ENCODE measurements at regions not wholly inside any gene's neighbourhood (a gene's known extent, or its start where the extent isn't known, plus 50 kb on each side); places are given as distances from the start of the nearest gene placed in this dataset.

- peak; percentile 25; the same call in 1 of the 2 replicates for TF ChIP-seq RAD21 (IDR thresholded peaks at IDR 0.05; ENCODE audit: low read depth)
- no peak for TF ChIP-seq CREB1 (IDR thresholded peaks at IDR 0.05; ENCODE audit: low read depth)
Measured at GRCh38 chr5:28014779-28015178, 976.4 kb upstream of the CDH9 start.

GRCh38 chr5:28012538-28012937 is 974.2 kb upstream of the CDH9 start:
- TF ChIP-seq TEAD4 (IDR thresholded peaks at IDR 0.05) (no peak), USF1 (IDR thresholded peaks at IDR 0.05) (no peak), ZBTB7A (IDR thresholded peaks at IDR 0.05; ENCODE audit: low read depth) (no peak), TCF12 (IDR thresholded peaks at IDR 0.05; ENCODE audit: low read depth) (no peak), REST (IDR thresholded peaks at IDR 0.05; ENCODE audit: low read depth) (no peak), NFIC (IDR thresholded peaks at IDR 0.05) (no peak), CREB1 (IDR thresholded peaks at IDR 0.05; ENCODE audit: low read depth) (no peak), EGR1 (IDR thresholded peaks at IDR 0.05) (no peak), YY1 (IDR thresholded peaks at IDR 0.05; ENCODE audit: low read depth) (no peak)

- TF ChIP-seq MAX (IDR thresholded peaks at IDR 0.05) (no peak), FOXM1 (IDR thresholded peaks at IDR 0.05; ENCODE audit: borderline replicate concordance, low read depth) (no peak), RAD21 (IDR thresholded peaks at IDR 0.05; ENCODE audit: low read depth) (no peak), TEAD4 (IDR thresholded peaks at IDR 0.05) (no peak), YY1 (IDR thresholded peaks at IDR 0.05; ENCODE audit: low read depth) (no peak), TCF12 (IDR thresholded peaks at IDR 0.05; ENCODE audit: low read depth) (no peak), NFIC (IDR thresholded peaks at IDR 0.05) (no peak), EGR1 (IDR thresholded peaks at IDR 0.05) (no peak), TAF1 (IDR thresholded peaks at IDR 0.05; ENCODE audit: low read depth) (no peak), CREB1 (IDR thresholded peaks at IDR 0.05; ENCODE audit: low read depth) (no peak), EP300 (IDR thresholded peaks at IDR 0.05; ENCODE audit: borderline replicate concordance) (no peak), ZBTB7A (IDR thresholded peaks at IDR 0.05; ENCODE audit: low read depth) (no peak)
Measured at GRCh38 chr5:28009576-28009975, 971.2 kb upstream of the CDH9 start.

- no peak for TF ChIP-seq CREB1 (IDR thresholded peaks at IDR 0.05; ENCODE audit: low read depth)
- no peak for TF ChIP-seq MAX (IDR thresholded peaks at IDR 0.05)
- no peak for TF ChIP-seq USF1 (IDR thresholded peaks at IDR 0.05)
- TF ChIP-seq CEBPB (IDR thresholded peaks at IDR 0.05): no peak
- no peak for TF ChIP-seq ZBTB7A (IDR thresholded peaks at IDR 0.05; ENCODE audit: low read depth)
- no peak for TF ChIP-seq RAD21 (IDR thresholded peaks at IDR 0.05; ENCODE audit: low read depth)
Measured at GRCh38 chr5:27996665-27997064, 958.3 kb upstream of the CDH9 start.

GRCh38 chr5:27995867-27996266 is 957.5 kb upstream of the CDH9 start:
- TF ChIP-seq FOXM1 (IDR thresholded peaks at IDR 0.05; ENCODE audit: borderline replicate concordance, low read depth): no peak
- TF ChIP-seq TCF12 (IDR thresholded peaks at IDR 0.05; ENCODE audit: low read depth): no peak
- TF ChIP-seq TEAD4 (IDR thresholded peaks at IDR 0.05): no peak
- TF ChIP-seq NFIC (IDR thresholded peaks at IDR 0.05): no peak
- TF ChIP-seq ZBTB7A (IDR thresholded peaks at IDR 0.05; ENCODE audit: low read depth): no peak
- TF ChIP-seq TAF1 (IDR thresholded peaks at IDR 0.05; ENCODE audit: low read depth): no peak
- TF ChIP-seq REST (IDR thresholded peaks at IDR 0.05; ENCODE audit: low read depth): no peak
- TF ChIP-seq CEBPB (IDR thresholded peaks at IDR 0.05): no peak

GRCh38 chr5:27978322-27978721 is 939.9 kb upstream of the CDH9 start:
- TF ChIP-seq EGR1 (IDR thresholded peaks at IDR 0.05) (no peak), YY1 (IDR thresholded peaks at IDR 0.05; ENCODE audit: low read depth) (no peak), CEBPB (IDR thresholded peaks at IDR 0.05) (no peak), ZBTB7A (IDR thresholded peaks at IDR 0.05; ENCODE audit: low read depth) (no peak)

GRCh38 chr5:27969157-27969556 is 930.8 kb upstream of the CDH9 start:
- TF ChIP-seq YY1 (IDR thresholded peaks at IDR 0.05; ENCODE audit: low read depth) (no peak), CREB1 (IDR thresholded peaks at IDR 0.05; ENCODE audit: low read depth) (no peak), ZBTB7A (IDR thresholded peaks at IDR 0.05; ENCODE audit: low read depth) (no peak), EGR1 (IDR thresholded peaks at IDR 0.05) (no peak), EP300 (IDR thresholded peaks at IDR 0.05; ENCODE audit: borderline replicate concordance) (no peak), CEBPB (IDR thresholded peaks at IDR 0.05) (no peak), RAD21 (IDR thresholded peaks at IDR 0.05; ENCODE audit: low read depth) (no peak)

Measured in Ishikawa (cell line).